ENCODE measurements at regions not wholly inside any gene's neighbourhood (a gene's known extent, or its start where the extent isn't known, plus 50 kb on each side); places are given as distances from the start of the nearest gene placed in this dataset.

DNA sequence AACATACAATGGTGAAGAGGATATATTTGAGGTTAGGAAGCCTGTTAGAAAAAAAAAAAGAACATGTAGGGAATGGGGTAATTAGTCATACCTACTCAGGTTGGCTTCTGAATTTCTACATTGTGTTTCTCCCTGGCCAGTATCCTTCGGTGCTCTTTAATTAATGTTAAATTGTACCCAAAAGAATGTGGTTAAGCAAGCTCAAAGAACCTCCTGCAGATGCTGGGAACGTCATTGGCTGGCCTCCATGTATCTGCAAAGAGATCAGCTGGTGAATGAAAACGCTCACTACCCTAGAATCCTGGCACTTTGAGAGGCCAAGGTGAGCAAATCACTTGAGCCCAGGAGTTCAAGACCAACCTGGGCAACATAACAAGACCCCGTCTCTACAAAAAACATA, 942.3 kb upstream of the PRKX start:
- Mint-ChIP-seq H3K27ac (no peak overlapping the region), H3K27me3 (no peaks in the 10 kb centered on the region), H3K36me3 (ENCODE audit: low read depth) (no peaks in the 10 kb centered on the region), H3K4me1 (ENCODE audit: low read depth) (no peaks in the 10 kb centered on the region), H3K4me3 (no peak overlapping the region), H3K9me3 (no peaks in the 10 kb centered on the region)
- DNase-seq (no peak), ATAC-seq (ENCODE audit: poor library complexity) (no peak)
- H3K4me3 ChIP-seq (ENCODE audit: low read length), result no peak overlapping the region
- H3K27me3 ChIP-seq (ENCODE audit: control insufficient read depth in 1 of 2, insufficient read depth in 2 of 2, low read length in 2 of 2), result no peaks in the 10 kb centered on the region
- POLR2A ChIA-PET, result no interaction called here
- CTCF ChIA-PET, result no interaction called here
- no peaks in the 10 kb centered on the region for H3K4me1 ChIP-seq (ENCODE audit: insufficient read depth, low read length)
- no peaks in the 10 kb centered on the region for H3K36me3 ChIP-seq (ENCODE audit: insufficient read depth, low read length)
- intact Hi-C loops (cut with DNase I, micrococcal nuclease), result no loop called here
- TF ChIP-seq, protein P1, sequence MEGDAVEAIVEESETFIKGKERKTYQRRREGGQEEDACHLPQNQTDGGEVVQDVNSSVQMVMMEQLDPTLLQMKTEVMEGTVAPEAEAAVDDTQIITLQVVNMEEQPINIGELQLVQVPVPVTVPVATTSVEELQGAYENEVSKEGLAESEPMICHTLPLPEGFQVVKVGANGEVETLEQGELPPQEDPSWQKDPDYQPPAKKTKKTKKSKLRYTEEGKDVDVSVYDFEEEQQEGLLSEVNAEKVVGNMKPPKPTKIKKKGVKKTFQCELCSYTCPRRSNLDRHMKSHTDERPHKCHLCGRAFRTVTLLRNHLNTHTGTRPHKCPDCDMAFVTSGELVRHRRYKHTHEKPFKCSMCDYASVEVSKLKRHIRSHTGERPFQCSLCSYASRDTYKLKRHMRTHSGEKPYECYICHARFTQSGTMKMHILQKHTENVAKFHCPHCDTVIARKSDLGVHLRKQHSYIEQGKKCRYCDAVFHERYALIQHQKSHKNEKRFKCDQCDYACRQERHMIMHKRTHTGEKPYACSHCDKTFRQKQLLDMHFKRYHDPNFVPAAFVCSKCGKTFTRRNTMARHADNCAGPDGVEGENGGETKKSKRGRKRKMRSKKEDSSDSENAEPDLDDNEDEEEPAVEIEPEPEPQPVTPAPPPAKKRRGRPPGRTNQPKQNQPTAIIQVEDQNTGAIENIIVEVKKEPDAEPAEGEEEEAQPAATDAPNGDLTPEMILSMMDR (IDR thresholded peaks at IDR 0.05), result no peak
- no peaks in the 10 kb centered on the region for H3K9me3 ChIP-seq (ENCODE audit: control insufficient read depth in 1 of 2, insufficient read depth in 1 of 2, low read length in 2 of 2)
- no peak overlapping the region for H3K27ac ChIP-seq (ENCODE audit: low read depth in 1 of 2, low read length in 2 of 2)

DNA sequence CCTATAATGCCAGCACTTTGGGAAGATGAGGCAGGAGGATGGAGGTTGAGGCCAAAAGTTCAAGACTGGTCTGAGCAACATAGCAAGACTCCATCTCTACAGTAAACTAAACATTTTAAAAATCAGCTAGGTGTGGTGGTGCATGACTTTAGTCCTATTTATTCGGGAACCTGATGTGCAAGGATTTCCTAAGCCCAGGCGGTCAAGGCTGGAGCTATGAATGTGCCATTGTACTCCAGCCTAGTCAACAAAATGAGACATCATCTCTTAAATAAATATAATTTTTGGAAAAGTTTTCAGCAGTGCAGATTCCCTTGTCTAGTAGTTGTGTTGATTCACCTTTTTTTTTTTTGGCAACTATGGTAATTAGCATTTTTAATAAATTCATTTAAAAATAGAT, 928.7 kb upstream of the PRKX start:
- H3K9me3 ChIP-seq (ENCODE audit: control insufficient read depth in 1 of 2, insufficient read depth in 1 of 2, low read length in 2 of 2), result no peaks in the 10 kb centered on the region
- Mint-ChIP-seq H3K4me1 (ENCODE audit: low read depth) (no peaks in the 10 kb centered on the region), H3K9me3 (no peaks in the 10 kb centered on the region), H3K36me3 (ENCODE audit: low read depth) (no peaks in the 10 kb centered on the region), H3K4me3 (no peak overlapping the region), H3K27ac (no peak overlapping the region), H3K27me3 (no peaks in the 10 kb centered on the region)
- no peaks in the 10 kb centered on the region for H3K36me3 ChIP-seq (ENCODE audit: insufficient read depth, low read length)
- ChIA-PET POLR2A (no interaction called here), CTCF (no interaction called here)
- TF ChIP-seq, protein P1 (IDR thresholded peaks at IDR 0.05), result no peak
- intact Hi-C loops (cut with DNase I, micrococcal nuclease), result no loop called here
- H3K27ac ChIP-seq (ENCODE audit: low read depth in 1 of 2, low read length in 2 of 2), result no peak overlapping the region
- no peak overlapping the region for H3K4me3 ChIP-seq (ENCODE audit: low read length)
- no peak for DNase-seq
- ATAC-seq (ENCODE audit: poor library complexity), result no peak
- H3K4me1 ChIP-seq (ENCODE audit: insufficient read depth, low read length), result no peaks in the 10 kb centered on the region
- no peaks in the 10 kb centered on the region for H3K27me3 ChIP-seq (ENCODE audit: control insufficient read depth in 1 of 2, insufficient read depth in 2 of 2, low read length in 2 of 2)

DNA sequence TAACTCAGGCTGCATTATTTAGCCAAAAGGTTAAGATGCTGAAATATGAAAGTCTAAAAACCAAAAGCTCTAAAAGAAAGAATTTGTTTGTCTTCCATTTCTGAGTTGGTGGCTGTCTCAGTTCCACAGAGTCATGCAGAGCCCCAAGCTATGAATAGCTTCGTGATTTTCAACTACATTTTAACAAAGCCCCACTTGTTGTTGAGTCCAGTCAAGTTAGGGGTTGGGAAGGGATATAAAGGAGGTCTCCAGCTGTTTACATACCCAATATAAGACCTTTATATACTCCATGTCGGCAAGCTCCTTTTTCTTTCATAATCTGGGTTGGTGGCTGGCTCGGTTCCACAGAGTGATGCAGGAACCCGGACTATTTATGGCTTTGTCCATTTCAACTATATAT, 924.6 kb upstream of the PRKX start:
- CTCF ChIA-PET, result no interaction called here
- Mint-ChIP-seq H3K36me3 (ENCODE audit: low read depth) (no peaks in the 10 kb centered on the region), H3K9me3 (no peaks in the 10 kb centered on the region), H3K4me1 (ENCODE audit: low read depth) (no peaks in the 10 kb centered on the region), H3K4me3 (no peak overlapping the region), H3K27me3 (no peaks in the 10 kb centered on the region), H3K27ac (no peak overlapping the region)
- POLR2A ChIA-PET, result no interaction called here
- no peak overlapping the region for H3K4me3 ChIP-seq (ENCODE audit: low read length)
- no peaks in the 10 kb centered on the region for H3K36me3 ChIP-seq (ENCODE audit: insufficient read depth, low read length)
- TF ChIP-seq, protein P1 (IDR thresholded peaks at IDR 0.05), result no peak
- no peaks in the 10 kb centered on the region for H3K4me1 ChIP-seq (ENCODE audit: insufficient read depth, low read length)
- ATAC-seq (ENCODE audit: poor library complexity), result no peak
- H3K27me3 ChIP-seq (ENCODE audit: control insufficient read depth in 1 of 2, insufficient read depth in 2 of 2, low read length in 2 of 2), result no peaks in the 10 kb centered on the region
- intact Hi-C loops (cut with DNase I, micrococcal nuclease), result no loop called here
- DNase-seq, result no peak
- no peak overlapping the region for H3K27ac ChIP-seq (ENCODE audit: low read depth in 1 of 2, low read length in 2 of 2)
- no peaks in the 10 kb centered on the region for H3K9me3 ChIP-seq (ENCODE audit: control insufficient read depth in 1 of 2, insufficient read depth in 1 of 2, low read length in 2 of 2)

All from CD4-positive, alpha-beta T cell (primary cell).